ENCODE measurements at regions not wholly inside any gene's neighbourhood (a gene's known extent, or its start where the extent isn't known, plus 50 kb on each side); places are given as distances from the start of the nearest gene placed in this dataset.

- TF ChIP-seq CTCF (IDR thresholded peaks at IDR 0.05; ENCODE audit: low read depth, low read length) (no peak), POLR2A (IDR thresholded peaks at IDR 0.05; ENCODE audit: extremely low read depth, insufficient read length) (no peak)
Measured at GRCh38 chr17:36859003-36859300, 78.3 kb upstream of the LHX1 start.

Data from NB4 (cell line).